GM12875 (cell line): ENCODE measurements at regions not wholly inside any gene's neighbourhood (a gene's known extent, or its start where the extent isn't known, plus 50 kb on each side); places are given as distances from the start of the nearest gene placed in this dataset.

Experiments
- H3K4me3 ChIP-seq: one replicate; pipeline ENCODE4 v1.5.1; 2011; ENCODE audit warnings: low read depth, low read length, control low read depth
- CTCF ChIP-seq: IDR thresholded peaks from 2 replicates; pipeline ENCODE4 v1.5.1; 2011; ENCODE audit warnings: low read depth, mild to moderate bottlenecking, control low read depth, inconsistent platforms, low read length, moderate library complexity, borderline replicate concordance; ENCODE audit not compliant: insufficient read depth

- no peak overlapping the region for H3K4me3 ChIP-seq
- TF ChIP-seq CTCF = no peak
These were observed 450.2 kb downstream of the CDH26 start for GRCh38 chr20:60408435-60408834.

- TF ChIP-seq CTCF = no peak
- H3K4me3 ChIP-seq = no peak overlapping the region
These were observed 452.5 kb downstream of the CDH26 start for GRCh38 chr20:60410618-60411264.

- no peak for TF ChIP-seq CTCF
- H3K4me3 ChIP-seq = no peak overlapping the region
These were observed 453.6 kb downstream of the CDH26 start for GRCh38 chr20:60411813-60412212.

GRCh38 chr20:60420676-60421229 is 462.5 kb downstream of the CDH26 start:
- no peak overlapping the region for H3K4me3 ChIP-seq
- TF ChIP-seq CTCF = no peak

- TF ChIP-seq CTCF = no peak
- no peak overlapping the region for H3K4me3 ChIP-seq
These were observed 464.6 kb downstream of the CDH26 start for GRCh38 chr20:60422848-60423247.

- no peak overlapping the region for H3K4me3 ChIP-seq
- TF ChIP-seq CTCF = no peak
These were observed 466.2 kb downstream of the CDH26 start for GRCh38 chr20:60424267-60424902.

- no peak overlapping the region for H3K4me3 ChIP-seq
- TF ChIP-seq CTCF = no peak
These were observed 469.3 kb downstream of the CDH26 start for GRCh38 chr20:60427516-60427915.
